Mammary epithelial cell (primary cell): ENCODE measurements at regions not wholly inside any gene's neighbourhood (a gene's known extent, or its start where the extent isn't known, plus 50 kb on each side); places are given as distances from the start of the nearest gene placed in this dataset.

Source experiments
- CTCF ChIP-seq, 2 donors: IDR thresholded peaks in 1 of 2; conservative IDR thresholded peaks in 1 of 2; 2 replicates each; pipeline ENCODE4 v1.5.1; 2011 to 2012; ENCODE audit warnings: inconsistent platforms in 2 of 2, low read length in 2 of 2, mild to moderate bottlenecking in 2 of 2, control low read depth in 1 of 2, low read depth in 1 of 2; ENCODE audit not compliant: insufficient read depth in 1 of 2; ENCODE audit errors: extremely low read depth in 1 of 2
- EZH2 ChIP-seq: IDR thresholded peaks from 2 replicates; pipeline ENCODE4 v1.6.1; 2012; ENCODE audit warnings: low read length, inconsistent platforms, borderline replicate concordance

GRCh38 chrX:3435057-3435456, 88.6 kb upstream of the MXRA5 start:
- TF ChIP-seq CTCF (conservative IDR thresholded peaks at IDR 0.05 in 1 of 2, IDR thresholded peaks at IDR 0.05 in 1 of 2; ENCODE audit: extremely low read depth in 1 of 2, insufficient read depth in 1 of 2, low read depth in 1 of 2, low read length in 2 of 2) (no peak), EZH2 (no peak)
